SU-DHL-6 (cell line): ENCODE measurements at regions not wholly inside any gene's neighbourhood (a gene's known extent, or its start where the extent isn't known, plus 50 kb on each side); places are given as distances from the start of the nearest gene placed in this dataset.

Experiments used
- H2AFZ ChIP-seq: fragments of 200-600 bp; sonication (generic); 2 replicates; pipeline ENCODE4 v1.6.1; 2014; ENCODE audit warnings: low read depth, mild to moderate bottlenecking, moderate library complexity, mixed read lengths, antibody characterized with exemption, low read length; ENCODE audit not compliant: severe bottlenecking
- H3F3A ChIP-seq: fragments of 200-600 bp; shearing (Covaris generic); 2 replicates; pipeline ENCODE4 v1.6.0; 2016; ENCODE audit warnings: antibody characterized with exemption, mild to moderate bottlenecking; ENCODE audit not compliant: insufficient read depth
- H3K27ac ChIP-seq: fragments of 200-600 bp; sonication (generic); 2 replicates; pipeline ENCODE4 v1.5.1; 2016; ENCODE audit warnings: low read depth, mild to moderate bottlenecking, low read length, moderate library complexity, mixed read lengths
- H3K27me3 ChIP-seq: fragments of 200-600 bp; sonication (generic), shearing (Covaris generic); 2 replicates; pipeline ENCODE4 v1.6.0; 2014; ENCODE audit warnings: mild to moderate bottlenecking, low read length
- H3K36me3 ChIP-seq: fragments of 200-600 bp; sonication (generic); 2 replicates; pipeline ENCODE4 v1.6.1; 2014; ENCODE audit warnings: mild to moderate bottlenecking, low read length, mixed read lengths
- H3K4me2 ChIP-seq: fragments of 300-600, 200-600 bp; shearing (Covaris generic), sonication (generic); 2 replicates; pipeline ENCODE4 v1.6.0; 2014; ENCODE audit warnings: low read length, low read depth, mild to moderate bottlenecking; ENCODE audit not compliant: poor library complexity, severe bottlenecking
- H3K4me3 ChIP-seq: fragments of 200-600 bp; sonication (generic); 2 replicates; pipeline ENCODE4 v1.5.1; 2014; ENCODE audit warnings: antibody characterized with exemption, low read length, mild to moderate bottlenecking, mixed read lengths; ENCODE audit not compliant: insufficient read depth, poor library complexity, severe bottlenecking
- H3K79me2 ChIP-seq: fragments of 200-600 bp; sonication (generic); 2 replicates; pipeline ENCODE4 v1.6.1; 2014; ENCODE audit warnings: mild to moderate bottlenecking, low read length, moderate library complexity; ENCODE audit not compliant: insufficient read depth
- H3K9ac ChIP-seq: fragments of 200-600 bp; sonication (generic); 2 replicates; pipeline ENCODE4 v1.7.0; 2014; ENCODE audit warnings: mild to moderate bottlenecking, low read length
- H3K9me2 ChIP-seq: fragments of 200-600 bp; sonication (generic); replicated peaks from 2 replicates; pipeline ENCODE4 v1.6.1; 2014; ENCODE audit warnings: low read length; ENCODE audit not compliant: insufficient read depth
- H3K9me3 ChIP-seq: fragments of 200-600 bp; sonication (generic); 2 replicates; pipeline ENCODE4 v1.6.1; 2014; ENCODE audit warnings: low read length, mixed read lengths; ENCODE audit not compliant: insufficient read depth
- H4K20me1 ChIP-seq: fragments of 200-600 bp; sonication (generic); 2 replicates; pipeline ENCODE4 v1.6.1; 2014; ENCODE audit warnings: low read depth, mild to moderate bottlenecking, antibody characterized with exemption, low read length, moderate library complexity, mixed read lengths
- CTCF ChIP-seq: fragments of 200-600 bp; sonication (generic); IDR thresholded peaks from one replicate; pipeline ENCODE4 v1.5.1; 2017; ENCODE audit warnings: antibody characterized with exemption, mild to moderate bottlenecking, low read length, moderate library complexity; ENCODE audit not compliant: insufficient read depth, poor library complexity, severe bottlenecking
- EZH2phosphoT487 ChIP-seq: fragments of 200-600 bp; sonication (generic), shearing (Covaris generic); conservative IDR thresholded peaks from 2 replicates; pipeline ENCODE4 v1.6.1; 2018; ENCODE audit warnings: mild to moderate bottlenecking, antibody characterized with exemption, low read length, moderate library complexity, mixed read lengths

GRCh38 chr7:33750177-33750576 is 155.2 kb upstream of the BMPER start:
- H3K4me2 ChIP-seq = peak overlapping the region; percentile 35
- no peak overlapping the region for H3K4me3 ChIP-seq
- no peak overlapping the region for H2AFZ ChIP-seq
- no peaks in the 10 kb centered on the region for H3K9me2 ChIP-seq
- no peaks in the 10 kb centered on the region for H3K27me3 ChIP-seq
- H3K79me2 ChIP-seq = no peaks in the 10 kb centered on the region
- TF ChIP-seq CTCF = no peak
- no peaks in the 10 kb centered on the region for H4K20me1 ChIP-seq
- no peaks in the 10 kb centered on the region for H3K9me3 ChIP-seq
- peak overlapping the region; percentile 36; the same call in 1 of the 2 replicates for H3K27ac ChIP-seq
- no peaks in the 10 kb centered on the region for H3K36me3 ChIP-seq
- no peak overlapping the region for H3K9ac ChIP-seq
- H3F3A ChIP-seq = no peaks in the 10 kb centered on the region

DNA sequence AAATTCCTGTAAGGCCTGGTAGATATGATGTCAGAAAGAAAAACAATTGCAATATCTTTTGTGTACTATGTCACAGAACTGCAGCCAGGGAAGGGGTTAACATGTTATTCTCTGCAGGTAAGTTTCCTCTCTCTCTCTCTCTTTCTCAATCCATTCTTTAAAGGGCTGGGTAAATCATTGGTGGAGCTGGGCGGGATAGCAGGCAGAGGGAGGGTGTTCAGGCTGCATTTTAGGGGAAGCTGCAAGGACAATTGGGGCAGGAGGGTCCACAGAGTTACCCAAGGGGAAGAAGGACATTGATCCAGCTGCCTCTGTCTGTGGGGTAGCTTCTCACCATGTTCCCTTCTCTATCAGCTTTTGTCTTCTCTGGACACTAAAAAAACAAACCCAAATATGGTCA is 153.9 kb upstream of the BMPER start:
- Histone ChIP-seq H3K36me3 (no peaks in the 10 kb centered on the region), H3K4me2 (no peak overlapping the region), H3K4me3 (no peak overlapping the region), H3K9me2 (no peaks in the 10 kb centered on the region), H3K9ac (no peak overlapping the region), H3K9me3 (no peaks in the 10 kb centered on the region), H3K27me3 (no peaks in the 10 kb centered on the region), H3F3A (no peaks in the 10 kb centered on the region), H2AFZ (no peak overlapping the region), H4K20me1 (no peaks in the 10 kb centered on the region), H3K79me2 (no peaks in the 10 kb centered on the region), H3K27ac (no peak overlapping the region)
- no peak for TF ChIP-seq CTCF
- TF ChIP-seq EZH2phosphoT487 = no peak

- H3K36me3 ChIP-seq = no peaks in the 10 kb centered on the region
- no peaks in the 10 kb centered on the region for H3K9me2 ChIP-seq
- no peaks in the 10 kb centered on the region for H3K79me2 ChIP-seq
- no peaks in the 10 kb centered on the region for H3K27me3 ChIP-seq
- TF ChIP-seq EZH2phosphoT487 (no peak), CTCF (no peak)
- H3K9ac ChIP-seq = no peak overlapping the region
- no peak overlapping the region for H3K27ac ChIP-seq
- H2AFZ ChIP-seq = no peak overlapping the region
- H3K4me2 ChIP-seq = no peak overlapping the region
- no peaks in the 10 kb centered on the region for H3F3A ChIP-seq
- no peaks in the 10 kb centered on the region for H3K9me3 ChIP-seq
- no peak overlapping the region for H3K4me3 ChIP-seq
- H4K20me1 ChIP-seq = no peaks in the 10 kb centered on the region
Measured at GRCh38 chr7:33753881-33754525, 151.3 kb upstream of the BMPER start.
